ENCODE measurements at regions not wholly inside any gene's neighbourhood (a gene's known extent, or its start where the extent isn't known, plus 50 kb on each side); places are given as distances from the start of the nearest gene placed in this dataset.
A peak's percentile ranks its signal among the peaks of the same experiment; 100 is the strongest.
"Not testable (repeated sequence)": the region's sequence is repeated elsewhere in the genome, so short reads cannot be mapped to it uniquely, and the experiment has no call there.

DNA sequence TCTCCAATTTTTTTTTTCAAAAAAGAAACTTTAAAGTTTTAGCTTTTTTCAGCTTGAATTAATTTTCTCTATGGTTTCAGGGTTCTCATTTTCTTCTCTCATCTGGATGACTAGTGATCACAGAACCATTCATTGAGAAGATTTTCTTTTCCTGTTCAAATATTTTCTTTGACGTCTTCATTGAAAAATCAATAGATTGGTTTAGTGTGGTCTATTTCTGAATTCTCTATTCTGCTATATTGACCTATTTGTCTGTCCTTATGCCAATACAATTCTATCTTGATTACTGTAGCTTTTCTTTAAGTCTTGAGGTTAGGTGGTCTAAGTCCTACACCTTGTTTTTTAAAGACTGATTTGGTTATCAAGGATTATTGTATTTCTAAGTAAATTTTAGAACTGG lies 150.2 kb upstream of the MAN1A1 start:
- H3K9me3 Mint-ChIP-seq = peaks cover 4% of the 10 kb centered on the region
- no peak overlapping the region for H3K4me3 Mint-ChIP-seq
- DNase-seq = no peak
- H3K27me3 Mint-ChIP-seq (ENCODE audit: low read depth, poor library complexity) = peaks cover 9% of the 10 kb centered on the region
- no peaks in the 10 kb centered on the region for H3K36me3 Mint-ChIP-seq (ENCODE audit: low read depth)
- H3K27ac Mint-ChIP-seq = no peak overlapping the region
- no peak for TF ChIP-seq CTCF (IDR thresholded peaks at IDR 0.05)
- H3K4me1 Mint-ChIP-seq = peaks cover 20% of the 10 kb centered on the region

- Mint-ChIP-seq H3K4me3 (no peak overlapping the region), H3K27ac (no peak overlapping the region), H3K27me3 (ENCODE audit: low read depth, poor library complexity) (peaks cover 7% of the 10 kb centered on the region), H3K9me3 (peaks cover 4% of the 10 kb centered on the region), H3K4me1 (peaks cover 37% of the 10 kb centered on the region), H3K36me3 (ENCODE audit: low read depth) (no peaks in the 10 kb centered on the region)
- TF ChIP-seq CTCF (IDR thresholded peaks at IDR 0.05) = no peak
- no peak for DNase-seq
Observed at GRCh38 chr6:119497988-119498727, 148.6 kb upstream of the MAN1A1 start.

GRCh38 chr6:119495230-119495683 lies 145.7 kb upstream of the MAN1A1 start:
- TF ChIP-seq CTCF (IDR thresholded peaks at IDR 0.05) = no peak
- peaks cover 27% of the 10 kb centered on the region for H3K9me3 Mint-ChIP-seq
- H3K36me3 Mint-ChIP-seq (ENCODE audit: low read depth) = peaks cover 14% of the 10 kb centered on the region
- DNase-seq = peak; percentile 23
- peak overlapping the region; percentile 96 for H3K27ac Mint-ChIP-seq
- H3K4me3 Mint-ChIP-seq = peak overlapping the region; percentile 50
- peaks cover 39% of the 10 kb centered on the region for H3K4me1 Mint-ChIP-seq
- peaks cover 2% of the 10 kb centered on the region for H3K27me3 Mint-ChIP-seq (ENCODE audit: low read depth, poor library complexity)

GRCh38 chr6:119493980-119494379 lies 144.4 kb upstream of the MAN1A1 start:
- H3K27me3 Mint-ChIP-seq (ENCODE audit: low read depth, poor library complexity) = no peaks in the 10 kb centered on the region
- no peak for TF ChIP-seq CTCF (IDR thresholded peaks at IDR 0.05)
- peaks cover 38% of the 10 kb centered on the region for H3K9me3 Mint-ChIP-seq
- no peak overlapping the region for H3K4me3 Mint-ChIP-seq
- DNase-seq = no peak
- H3K4me1 Mint-ChIP-seq = peaks cover 39% of the 10 kb centered on the region
- peaks cover 19% of the 10 kb centered on the region for H3K36me3 Mint-ChIP-seq (ENCODE audit: low read depth)
- H3K27ac Mint-ChIP-seq = peak overlapping the region; percentile 70

- Mint-ChIP-seq H3K9me3 (peaks cover 47% of the 10 kb centered on the region), H3K36me3 (ENCODE audit: low read depth) (peaks cover 19% of the 10 kb centered on the region), H3K4me1 (peaks cover 31% of the 10 kb centered on the region)
- DNase-seq; H3K27me3 Mint-ChIP-seq (ENCODE audit: low read depth, poor library complexity); H3K27ac Mint-ChIP-seq; H3K4me3 Mint-ChIP-seq: not testable (repeated sequence)
Observed at GRCh38 chr6:119491112-119491511, 141.6 kb upstream of the MAN1A1 start.

DNA sequence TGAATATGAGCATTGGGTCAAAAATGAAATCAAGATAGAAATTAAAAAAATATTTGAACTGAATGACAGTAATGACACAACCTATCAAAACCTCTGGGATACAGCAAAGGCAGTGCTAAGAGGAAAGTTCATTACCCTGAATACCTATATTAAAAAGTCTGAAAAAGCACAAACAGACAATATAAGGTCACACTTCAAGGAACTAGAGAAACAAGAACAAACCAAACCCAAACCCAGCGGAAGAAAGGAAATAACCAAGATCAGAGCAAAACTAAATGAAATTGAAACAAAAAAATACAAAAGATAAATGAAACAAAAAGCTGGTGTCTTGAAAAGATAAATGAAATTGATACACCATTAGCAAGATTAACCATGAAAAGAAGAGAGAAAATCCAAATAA lies 140.5 kb upstream of the MAN1A1 start:
- peaks cover 19% of the 10 kb centered on the region for H3K36me3 Mint-ChIP-seq (ENCODE audit: low read depth)
- not testable (repeated sequence) for H3K4me3 Mint-ChIP-seq; DNase-seq; H3K27me3 Mint-ChIP-seq (ENCODE audit: low read depth, poor library complexity); H3K27ac Mint-ChIP-seq
- H3K4me1 Mint-ChIP-seq = peaks cover 21% of the 10 kb centered on the region
- peaks cover 43% of the 10 kb centered on the region for H3K9me3 Mint-ChIP-seq

DNA sequence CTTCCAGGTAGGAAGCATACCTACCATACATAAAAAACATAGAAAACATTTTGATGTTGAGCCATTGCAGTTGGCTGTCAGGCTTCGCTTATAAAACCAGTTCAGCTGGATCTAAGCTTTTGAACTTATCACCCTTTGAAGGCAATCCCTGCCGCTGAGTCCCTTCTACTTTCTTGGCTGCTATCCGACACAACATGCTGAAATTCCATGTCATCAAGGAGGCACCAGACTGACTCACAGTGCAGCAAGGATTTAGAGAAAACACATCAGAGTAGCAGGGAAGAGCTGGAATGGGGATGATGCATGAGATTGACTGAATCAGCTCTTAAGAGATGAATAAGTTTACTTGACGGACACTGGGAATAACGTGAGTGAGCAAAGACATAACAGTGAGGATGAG lies 135.0 kb upstream of the MAN1A1 start:
- H3K27ac Mint-ChIP-seq = no peak overlapping the region
- no peak overlapping the region for H3K4me3 Mint-ChIP-seq
- H3K27me3 Mint-ChIP-seq (ENCODE audit: low read depth, poor library complexity) = peaks cover 8% of the 10 kb centered on the region
- H3K4me1 Mint-ChIP-seq = peaks cover 5% of the 10 kb centered on the region
- no peak for DNase-seq
- no peak for TF ChIP-seq CTCF (IDR thresholded peaks at IDR 0.05)
- no peaks in the 10 kb centered on the region for H3K36me3 Mint-ChIP-seq (ENCODE audit: low read depth)
- peaks cover 16% of the 10 kb centered on the region for H3K9me3 Mint-ChIP-seq
